Limb (tissue), 2 donors: ENCODE measurements at regions not wholly inside any gene's neighbourhood (a gene's known extent, or its start where the extent isn't known, plus 50 kb on each side); places are given as distances from the start of the nearest gene placed in this dataset.

Source experiments
- DNase-seq, 2 donors: peaks; one replicate each; pipeline ENCODE4 v3.0.0-alpha.2; 2016; ENCODE audit errors: extremely low spot score in 2 of 2

GRCh38 chr2:177314722-177315264 lies 50.3 kb upstream of the NFE2L2 start:
- DNase-seq: no peak

- no peak for DNase-seq
These were observed 50.8 kb upstream of the NFE2L2 start for GRCh38 chr2:177315364-177315763.

- no peak for DNase-seq
These were observed 52.2 kb upstream of the NFE2L2 start for GRCh38 chr2:177316756-177317155.

- no peak for DNase-seq
These were observed 52.9 kb upstream of the NFE2L2 start for GRCh38 chr2:177317443-177317842.

- DNase-seq: no peak
These were observed 53.3 kb upstream of the NFE2L2 start for GRCh38 chr2:177317857-177318256.

- no peak for DNase-seq
These were observed 54.1 kb upstream of the NFE2L2 start for GRCh38 chr2:177318613-177319012.

- no peak for DNase-seq
These were observed 56.1 kb upstream of the NFE2L2 start for GRCh38 chr2:177320596-177320995.

GRCh38 chr2:177322801-177323261 lies 58.3 kb upstream of the NFE2L2 start:
- no peak for DNase-seq

GRCh38 chr2:177324797-177325196 lies 60.3 kb upstream of the NFE2L2 start:
- no peak for DNase-seq

GRCh38 chr2:177325554-177325953 lies 61.0 kb upstream of the NFE2L2 start:
- DNase-seq: no peak

- DNase-seq: no peak
These were observed 61.5 kb upstream of the NFE2L2 start for GRCh38 chr2:177326005-177326404.

- no peak for DNase-seq
These were observed 62.1 kb upstream of the NFE2L2 start for GRCh38 chr2:177326591-177326990.

- DNase-seq: no peak
These were observed 62.5 kb upstream of the NFE2L2 start for GRCh38 chr2:177327009-177327408.

GRCh38 chr2:177328056-177328455 lies 63.5 kb upstream of the NFE2L2 start:
- no peak for DNase-seq

GRCh38 chr2:177329064-177329463 lies 63.5 kb upstream of the AGPS start:
- DNase-seq: no peak

- no peak for DNase-seq
These were observed 61.0 kb upstream of the AGPS start for GRCh38 chr2:177331466-177331997.

- peak; percentile 44 to 68 for DNase-seq
These were observed 60.3 kb upstream of the AGPS start for GRCh38 chr2:177332026-177332991.

- DNase-seq: no peak
These were observed 59.6 kb upstream of the AGPS start for GRCh38 chr2:177332992-177333388.

- DNase-seq: peak in 1 of 2 donors; percentile 83
These were observed 57.5 kb upstream of the AGPS start for GRCh38 chr2:177334940-177335543.

- no peak for DNase-seq
These were observed 56.6 kb upstream of the AGPS start for GRCh38 chr2:177335917-177336450.

- no peak for DNase-seq
These were observed 54.3 kb upstream of the AGPS start for GRCh38 chr2:177338177-177338721.

- DNase-seq: no peak
These were observed 52.4 kb upstream of the AGPS start for GRCh38 chr2:177340158-177340557.
